NB4 (cell line): ENCODE measurements at regions not wholly inside any gene's neighbourhood (a gene's known extent, or its start where the extent isn't known, plus 50 kb on each side); places are given as distances from the start of the nearest gene placed in this dataset.
"Not testable (repeated sequence)": the region's sequence is repeated elsewhere in the genome, so short reads cannot be mapped to it uniquely, and the experiment has no call there.

ENCODE experiments used
- MYC ChIP-seq: IDR thresholded peaks from 2 replicates; pipeline ENCODE4 v1.6.1; 2011; ENCODE audit warnings: low read depth, low read length
- POLR2A ChIP-seq: IDR thresholded peaks from 2 replicates; pipeline ENCODE4 v1.6.1; 2011; ENCODE audit warnings: mild to moderate bottlenecking; ENCODE audit not compliant: insufficient read length; ENCODE audit errors: extremely low read depth
- TF ChIP-seq, protein P1 (sequence below): IDR thresholded peaks from one replicate; pipeline ENCODE4 v1.5.1; 2012; ENCODE audit warnings: low read depth, low read length

GRCh38 chr1:101600615-101601014 is 363.8 kb downstream of the S1PR1 start:
- TF ChIP-seq POLR2A, MYC: not testable (repeated sequence)
- TF ChIP-seq, protein P1, sequence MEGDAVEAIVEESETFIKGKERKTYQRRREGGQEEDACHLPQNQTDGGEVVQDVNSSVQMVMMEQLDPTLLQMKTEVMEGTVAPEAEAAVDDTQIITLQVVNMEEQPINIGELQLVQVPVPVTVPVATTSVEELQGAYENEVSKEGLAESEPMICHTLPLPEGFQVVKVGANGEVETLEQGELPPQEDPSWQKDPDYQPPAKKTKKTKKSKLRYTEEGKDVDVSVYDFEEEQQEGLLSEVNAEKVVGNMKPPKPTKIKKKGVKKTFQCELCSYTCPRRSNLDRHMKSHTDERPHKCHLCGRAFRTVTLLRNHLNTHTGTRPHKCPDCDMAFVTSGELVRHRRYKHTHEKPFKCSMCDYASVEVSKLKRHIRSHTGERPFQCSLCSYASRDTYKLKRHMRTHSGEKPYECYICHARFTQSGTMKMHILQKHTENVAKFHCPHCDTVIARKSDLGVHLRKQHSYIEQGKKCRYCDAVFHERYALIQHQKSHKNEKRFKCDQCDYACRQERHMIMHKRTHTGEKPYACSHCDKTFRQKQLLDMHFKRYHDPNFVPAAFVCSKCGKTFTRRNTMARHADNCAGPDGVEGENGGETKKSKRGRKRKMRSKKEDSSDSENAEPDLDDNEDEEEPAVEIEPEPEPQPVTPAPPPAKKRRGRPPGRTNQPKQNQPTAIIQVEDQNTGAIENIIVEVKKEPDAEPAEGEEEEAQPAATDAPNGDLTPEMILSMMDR = not testable (repeated sequence)
